IMR-90 (cell line): ENCODE measurements at regions not wholly inside any gene's neighbourhood (a gene's known extent, or its start where the extent isn't known, plus 50 kb on each side); places are given as distances from the start of the nearest gene placed in this dataset.

Source experiments
- ATAC-seq: fragments of 200-7000 bp; cut with Tn5 transposase; 2 replicates; pipeline ENCODE4 v1.9.1; 2020; ENCODE audit warnings: low read depth, mild to moderate bottlenecking, moderate library complexity
- BruUV-seq: library from RNA; stranded (reverse); fragments of 400-500 nt; replicated peaks from 2 replicates; lab custom pipeline; 2021; lab: Mats Ljungman, UMichigan
- CTCF ChIA-PET: fragments of 300-600 bp; formaldehyde crosslinking; extraction: SDS; loops from one replicate; lab custom pipeline; 2021; ENCODE audit warnings: antibody characterized with exemption; lab: Yijun Ruan, JAX
- POLR2A ChIA-PET: fragments of 300-600 bp; sonication (Branson Sonifier 250); formaldehyde crosslinking; loops from one replicate; lab custom pipeline; 2022; ENCODE audit warnings: antibody characterized with exemption; ENCODE audit not compliant: unreplicated experiment; lab: Charles Lee
- DNase-seq: peaks from one replicate; pipeline ENCODE4 v3.0.0; 2013
- H2AFZ ChIP-seq: replicated peaks from 2 replicates; pipeline ENCODE3; 2013; ENCODE audit warnings: low read length, mild to moderate bottlenecking; ENCODE audit not compliant: poor library complexity
- H2AK5ac ChIP-seq: 2 replicates; pipeline ENCODE4 v1.6.1; 2013; ENCODE audit warnings: low read depth, low read length, inconsistent platforms
- H2AK9ac ChIP-seq: replicated peaks from 2 replicates; pipeline ENCODE3; 2013; ENCODE audit warnings: mild to moderate bottlenecking, low read depth, low read length, moderate library complexity; ENCODE audit not compliant: poor library complexity
- H2BK120ac ChIP-seq: 2 replicates; pipeline ENCODE4 v1.6.1; 2013; ENCODE audit warnings: low read depth, low read length, inconsistent platforms
- H2BK15ac ChIP-seq: 3 replicates; pipeline ENCODE4 v1.6.1; 2013; ENCODE audit warnings: low read depth, low read length, inconsistent platforms
- H2BK20ac ChIP-seq: 2 replicates; pipeline ENCODE4 v1.6.1; 2013; ENCODE audit warnings: low read depth, mild to moderate bottlenecking, inconsistent platforms, low read length, moderate library complexity
- H2BK5ac ChIP-seq: 2 replicates; pipeline ENCODE4 v1.6.1; 2013; ENCODE audit warnings: mild to moderate bottlenecking, low read depth, low read length, inconsistent platforms; ENCODE audit not compliant: poor library complexity, severe bottlenecking
- H3K14ac ChIP-seq: replicated peaks from 2 replicates; pipeline ENCODE4 v1.6.1; 2013; ENCODE audit warnings: low read depth, low read length, inconsistent platforms
- H3K18ac ChIP-seq: 2 replicates; pipeline ENCODE4 v1.6.1; 2013; ENCODE audit warnings: low read depth, low read length, control low read depth
- H3K23ac ChIP-seq: 2 replicates; pipeline ENCODE4 v1.6.1; 2013; ENCODE audit warnings: low read depth, low read length, inconsistent platforms
- H3K27ac ChIP-seq: 2 replicates; pipeline ENCODE4 v1.5.1; 2013; ENCODE audit warnings: mild to moderate bottlenecking, control low read depth, low read length; ENCODE audit not compliant: insufficient read depth
- H3K27me3 ChIP-seq: 2 replicates; pipeline ENCODE4 v1.6.1; 2013; ENCODE audit warnings: low read length; ENCODE audit not compliant: control insufficient read depth, insufficient read depth
- H3K36me3 ChIP-seq: 2 replicates; pipeline ENCODE4 v1.6.1; 2013; ENCODE audit warnings: low read length, mixed read lengths; ENCODE audit not compliant: control insufficient read depth, insufficient read depth
- H3K4ac ChIP-seq: 2 replicates; pipeline ENCODE4 v1.6.1; 2013; ENCODE audit warnings: low read depth, low read length, inconsistent platforms
- H3K4me1 ChIP-seq: 2 replicates; pipeline ENCODE4 v1.6.1; 2013; ENCODE audit warnings: low read length, mixed read lengths; ENCODE audit not compliant: control insufficient read depth, insufficient read depth
- H3K4me2 ChIP-seq: 2 replicates; pipeline ENCODE4 v1.6.1; 2013; ENCODE audit warnings: low read depth, mild to moderate bottlenecking, control low read depth, low read length, moderate library complexity
- H3K4me3 ChIP-seq: 2 replicates; pipeline ENCODE4 v1.5.1; 2013; ENCODE audit warnings: low read depth, mild to moderate bottlenecking, control low read depth, low read length, moderate library complexity; ENCODE audit not compliant: insufficient read depth
- H3K56ac ChIP-seq: 2 replicates; pipeline ENCODE4 v1.6.1; 2013; ENCODE audit warnings: low read length, inconsistent platforms; ENCODE audit not compliant: insufficient read depth; ENCODE audit errors: extremely low read depth
- H3K79me1 ChIP-seq, 2 experiments: 2 replicates each; pipeline ENCODE4 v1.6.1; 2013; ENCODE audit warnings: low read length in 2 of 2, inconsistent platforms in 1 of 2, low read depth in 1 of 2
- H3K9ac ChIP-seq: 2 replicates; pipeline ENCODE4 v1.6.1; 2013; ENCODE audit warnings: low read depth, low read length, control low read depth
- H3K9me1 ChIP-seq: 2 replicates; pipeline ENCODE4 v1.6.1; 2013; ENCODE audit warnings: low read length, inconsistent platforms; ENCODE audit not compliant: insufficient read depth
- H3K9me3 ChIP-seq: 2 replicates; pipeline ENCODE4 v1.6.1; 2013; ENCODE audit warnings: low read length; ENCODE audit not compliant: control insufficient read depth, insufficient read depth
- H4K20me1 ChIP-seq: 2 replicates; pipeline ENCODE4 v1.6.1; 2013; ENCODE audit warnings: low read length, inconsistent platforms; ENCODE audit not compliant: insufficient read depth
- H4K5ac ChIP-seq: 2 replicates; pipeline ENCODE4 v1.6.1; 2013; ENCODE audit warnings: mild to moderate bottlenecking, low read depth, low read length, control low read depth
- H4K8ac ChIP-seq, 2 experiments: 2 replicates each; pipeline ENCODE4 v1.6.1; 2013; ENCODE audit warnings: low read depth in 2 of 2, low read length in 2 of 2, control low read depth in 1 of 2, inconsistent platforms in 1 of 2
- H4K91ac ChIP-seq: 2 replicates; pipeline ENCODE4 v1.6.1; 2013; ENCODE audit warnings: low read depth, low read length, inconsistent platforms; ENCODE audit not compliant: insufficient read depth
- BHLHE40 ChIP-seq: fragments of 150-350 bp; IDR thresholded peaks from 2 replicates; pipeline ENCODE4 v1.6.1; 2016; ENCODE audit warnings: mild to moderate bottlenecking, low read depth, low read length
- CTCF ChIP-seq: conservative IDR thresholded peaks from 2 replicates; pipeline ENCODE4 v1.5.1; 2012; ENCODE audit warnings: mild to moderate bottlenecking, low read depth, low read length, improper control_type of control experiment
- POLR2A ChIP-seq: IDR thresholded peaks from 2 replicates; pipeline ENCODE4 v1.6.1; 2012; ENCODE audit warnings: mild to moderate bottlenecking, low read depth, low read length
- RAD21 ChIP-seq: IDR thresholded peaks from 2 replicates; pipeline ENCODE4 v1.6.1; 2012; ENCODE audit warnings: low read length, improper control_type of control experiment
- WGBS, 2 experiments: methylation state at CpG; one replicate each; pipeline versions ENCODE4 v1.1.5 to v1.1.7; 2013; ENCODE audit warnings: missing lambda C conversion rate in 2 of 2; ENCODE audit not compliant: insufficient read length in 1 of 2; ENCODE audit errors: extremely low coverage in 2 of 2; 5-methylcytosine and 5-hydroxymethylcytosine counted together
- dilution Hi-C: fragments of 300-500 bp; cut with HindIII; formaldehyde crosslinking; loops from one replicate; pipeline ENCODE4 v1.14.3; 2018; ENCODE audit warnings: low sequenced_read_pairs; ENCODE audit not compliant: unreplicated experiment
- in situ Hi-C: fragments of 300-500 bp; cut with MboI; formaldehyde crosslinking; loops from 3 replicates; pipeline ENCODE4 v1.14.3; 2019; ENCODE audit warnings: low sequenced_read_pairs, inconsistent platforms, mixed read lengths
- intact Hi-C: fragments of 100-400 bp; cut with micrococcal nuclease; formaldehyde crosslinking; loops from 2 replicates; pipeline ENCODE4 v1.10.0; 2022

- Histone ChIP-seq H2AFZ (no peak overlapping the region), H2BK120ac (no peak overlapping the region), H2BK5ac (no peak overlapping the region), H3K79me1 (no peaks in the 10 kb centered on the region), H3K36me3 (no peaks in the 10 kb centered on the region), H3K18ac (no peak overlapping the region), H4K20me1 (no peaks in the 10 kb centered on the region), H3K9me1 (no peaks in the 10 kb centered on the region), H3K4ac (no peak overlapping the region), H4K91ac (no peak overlapping the region), H3K56ac (no peak overlapping the region), H2BK20ac (no peak overlapping the region), H2AK5ac (no peak overlapping the region), H3K9me3 (no peaks in the 10 kb centered on the region), H2BK15ac (no peak overlapping the region), H3K23ac (no peak overlapping the region), H4K5ac (no peak overlapping the region), H2AK9ac (no peak overlapping the region), H3K9ac (no peak overlapping the region), H4K8ac (no peak overlapping the region), H3K27ac (no peak overlapping the region), H3K4me2 (no peak overlapping the region), H3K4me3 (no peak overlapping the region), H3K14ac (no peak overlapping the region), H3K27me3 (no peaks in the 10 kb centered on the region), H3K4me1 (peaks cover 4% of the 10 kb centered on the region; the same call in 1 of the 2 replicates)
- no TSS peak for BruUV-seq
- POLR2A ChIA-PET, result no interaction called here
- intact Hi-C loops, result loop anchor here (5.0 to 10.0 kb wide), 4 partner anchors 224 to 1161 kb away; no protein-coding TSS in a partner anchor
- TF ChIP-seq RAD21 (no peak), POLR2A (no peak), BHLHE40 (no peak), CTCF (no peak)
- CTCF ChIA-PET, result no interaction called here
- no peak for DNase-seq
- dilution Hi-C loops, result no loop called here
- no CpG with 5 or more reads among the region's 2 CpGs for WGBS, 2 experiments
- no peak for ATAC-seq
- in situ Hi-C loops, result no loop called here
These were observed 393.0 kb downstream of the FGF10 start for GRCh38 chr5:43996221-43996620.
